ENCODE measurements at regions not wholly inside any gene's neighbourhood (a gene's known extent, or its start where the extent isn't known, plus 50 kb on each side); places are given as distances from the start of the nearest gene placed in this dataset.

DNA sequence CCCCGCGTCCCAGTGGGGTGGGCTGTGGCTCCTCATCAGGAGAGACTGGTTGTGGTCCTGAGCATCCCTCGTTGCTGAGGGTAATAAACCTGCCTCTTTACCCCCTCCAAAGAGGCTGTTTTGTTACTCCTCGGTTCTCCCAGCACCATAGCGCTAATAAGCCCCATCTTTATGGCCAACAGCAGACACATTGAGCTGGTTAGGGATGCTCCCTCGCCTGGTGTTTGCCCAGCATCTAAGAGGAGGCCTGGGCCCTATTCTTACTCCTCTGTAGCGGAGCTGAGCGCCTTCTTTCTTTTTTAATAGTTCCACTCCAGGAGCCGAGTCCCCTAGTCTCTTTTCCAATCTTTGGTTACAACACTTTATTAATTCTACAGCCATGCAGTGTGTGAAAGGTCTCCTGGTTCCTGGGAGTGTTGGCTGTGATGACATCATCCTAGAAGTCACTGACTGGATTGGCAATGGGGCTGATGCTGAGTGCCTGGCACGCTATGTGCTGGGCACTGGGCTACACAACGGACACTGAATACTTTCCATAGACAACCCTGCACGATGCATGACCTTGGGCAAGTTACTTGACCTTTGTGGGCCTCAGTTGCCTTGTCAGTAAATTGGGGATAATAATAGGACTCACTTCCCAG is 50.6 kb upstream of the CCDC167 start:
- no peaks in the 10 kb centered on the region for H4K20me1 ChIP-seq (ENCODE audit: control insufficient read depth, insufficient read depth, insufficient read length)
- no peak overlapping the region for H3K27ac ChIP-seq (ENCODE audit: insufficient read length, low read depth, low read length)
- DNase-seq: no peak
- H3K79me2 ChIP-seq (ENCODE audit: insufficient read depth, low read length): no peaks in the 10 kb centered on the region
- no peak overlapping the region for H3K9ac ChIP-seq (ENCODE audit: extremely low read depth, insufficient read length, low read length)
- H2AK5ac ChIP-seq (ENCODE audit: insufficient read length, low read length): no peak overlapping the region
- no peak overlapping the region for H3K56ac ChIP-seq (ENCODE audit: insufficient read length, low read depth, low read length)
- no peak overlapping the region for H3K4me3 Mint-ChIP-seq
- no peak overlapping the region for H2BK15ac ChIP-seq (ENCODE audit: low read depth, low read length)
- H3K4me1 Mint-ChIP-seq: peaks cover 11 to 12% of the 10 kb centered on the region in 2 experiments
- no peaks in the 10 kb centered on the region; the same call in 1 of the 2 replicates for H3K4me1 ChIP-seq (ENCODE audit: insufficient read depth, low read length)
- H3K23ac ChIP-seq (ENCODE audit: insufficient read length, low read depth, low read length): no peak overlapping the region
- no peak overlapping the region for H2BK20ac ChIP-seq (ENCODE audit: low read depth, low read length, poor library complexity, severe bottlenecking)
- H3K23me2 ChIP-seq (ENCODE audit: insufficient read length, low read depth, low read length, poor library complexity, severe bottlenecking): no peaks in the 10 kb centered on the region
- H2BK5ac ChIP-seq (ENCODE audit: insufficient read length, low read length): no peak overlapping the region
- TF ChIP-seq, protein P1, sequence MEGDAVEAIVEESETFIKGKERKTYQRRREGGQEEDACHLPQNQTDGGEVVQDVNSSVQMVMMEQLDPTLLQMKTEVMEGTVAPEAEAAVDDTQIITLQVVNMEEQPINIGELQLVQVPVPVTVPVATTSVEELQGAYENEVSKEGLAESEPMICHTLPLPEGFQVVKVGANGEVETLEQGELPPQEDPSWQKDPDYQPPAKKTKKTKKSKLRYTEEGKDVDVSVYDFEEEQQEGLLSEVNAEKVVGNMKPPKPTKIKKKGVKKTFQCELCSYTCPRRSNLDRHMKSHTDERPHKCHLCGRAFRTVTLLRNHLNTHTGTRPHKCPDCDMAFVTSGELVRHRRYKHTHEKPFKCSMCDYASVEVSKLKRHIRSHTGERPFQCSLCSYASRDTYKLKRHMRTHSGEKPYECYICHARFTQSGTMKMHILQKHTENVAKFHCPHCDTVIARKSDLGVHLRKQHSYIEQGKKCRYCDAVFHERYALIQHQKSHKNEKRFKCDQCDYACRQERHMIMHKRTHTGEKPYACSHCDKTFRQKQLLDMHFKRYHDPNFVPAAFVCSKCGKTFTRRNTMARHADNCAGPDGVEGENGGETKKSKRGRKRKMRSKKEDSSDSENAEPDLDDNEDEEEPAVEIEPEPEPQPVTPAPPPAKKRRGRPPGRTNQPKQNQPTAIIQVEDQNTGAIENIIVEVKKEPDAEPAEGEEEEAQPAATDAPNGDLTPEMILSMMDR (conservative IDR thresholded peaks at IDR 0.05): no peak
- H3K27me3 ChIP-seq (ENCODE audit: insufficient read depth, low read length): no peaks in the 10 kb centered on the region; the same call in 1 of the 2 replicates
- no peak overlapping the region for H2BK12ac ChIP-seq (ENCODE audit: insufficient read length, low read depth, low read length)
- no peak overlapping the region for H3K4ac ChIP-seq (ENCODE audit: low read depth, low read length)
- H3K9me3 Mint-ChIP-seq: no peaks in the 10 kb centered on the region
- no peak overlapping the region for H2BK120ac ChIP-seq (ENCODE audit: low read depth, low read length, poor library complexity, severe bottlenecking)
- no peak overlapping the region for H3K14ac ChIP-seq (ENCODE audit: insufficient read depth, low read length)
- H3K4me2 ChIP-seq (ENCODE audit: insufficient read depth, insufficient read length, low read length): no peak overlapping the region
- no peaks in the 10 kb centered on the region for H3K9me3 ChIP-seq (ENCODE audit: control insufficient read depth, low read depth, low read length)
- H3T11ph ChIP-seq (ENCODE audit: low read length): no peak overlapping the region
- peaks cover 5% of the 10 kb centered on the region for H3K27me3 Mint-ChIP-seq (ENCODE audit: low read depth)
- no peak overlapping the region; a peak in 1 of 7 replicates for H3K27ac Mint-ChIP-seq
- no peak overlapping the region for H4K5ac ChIP-seq (ENCODE audit: insufficient read length, low read depth, low read length)
- no peak overlapping the region for H4K91ac ChIP-seq (ENCODE audit: insufficient read length, low read depth, low read length)
- H4K8ac ChIP-seq (replicated peaks; ENCODE audit: insufficient read length, low read depth, low read length): no peak overlapping the region
- no peak overlapping the region for H2AFZ ChIP-seq (ENCODE audit: low read length)
- H3K79me1 ChIP-seq (ENCODE audit: insufficient read depth, low read depth, low read length, poor library complexity, severe bottlenecking): no peaks in the 10 kb centered on the region
- WGBS (ENCODE audit: extremely low coverage, insufficient read length, low lambda C conversion rate): no CpG with 5 or more reads among the region's 12 CpGs
- no peak overlapping the region for H3K18ac ChIP-seq (ENCODE audit: insufficient read length, low read depth, low read length)
- no peaks in the 10 kb centered on the region for H3K36me3 Mint-ChIP-seq (ENCODE audit: insufficient read depth in 1 of 3, low read depth in 3 of 3)

All from H9 (cell line).